ENCODE measurements at regions not wholly inside any gene's neighbourhood (a gene's known extent, or its start where the extent isn't known, plus 50 kb on each side); places are given as distances from the start of the nearest gene placed in this dataset.

GRCh38 chr9:80968611-80969010, 720.7 kb downstream of the TLE1 start:
- POLR2A ChIA-PET, result interaction anchor here (0.6 kb wide), 1 partner anchor 191 kb away, joined by 3 read pairs; no protein-coding TSS in a partner anchor
- no peaks in the 10 kb centered on the region for H3K27me3 Mint-ChIP-seq (ENCODE audit: insufficient read depth, unreplicated experiment)

GRCh38 chr9:80964914-80965313, 724.4 kb downstream of the TLE1 start:
- POLR2A ChIA-PET, result no interaction called here
- no peaks in the 10 kb centered on the region for H3K36me3 Mint-ChIP-seq (ENCODE audit: insufficient read depth, unreplicated experiment)
- CTCF ChIA-PET, result interaction anchor here (0.6 kb wide), 1 partner anchor 88 kb away, joined by 3 read pairs; no protein-coding TSS in a partner anchor
- no peak overlapping the region for H3K4me3 Mint-ChIP-seq (ENCODE audit: unreplicated experiment)
- H3K9me3 Mint-ChIP-seq (ENCODE audit: unreplicated experiment), result peaks cover 6% of the 10 kb centered on the region
- no peak for DNase-seq (ENCODE audit: unreplicated experiment)
- no peak overlapping the region for H3K27ac Mint-ChIP-seq (ENCODE audit: low read depth, unreplicated experiment)
- no peaks in the 10 kb centered on the region for H3K27me3 Mint-ChIP-seq (ENCODE audit: insufficient read depth, unreplicated experiment)
- no peak for TF ChIP-seq CTCF (IDR thresholded peaks at IDR 0.05; ENCODE audit: unreplicated experiment)
- BruUV-seq (replicated peaks), result no TSS peak
- H3K4me1 Mint-ChIP-seq (ENCODE audit: insufficient read depth, unreplicated experiment), result no peaks in the 10 kb centered on the region
- intact Hi-C loops (cut with micrococcal nuclease), result no loop called here

More at GRCh38 chr9:80968611-80969010, 720.7 kb downstream of the TLE1 start:
- Mint-ChIP-seq H3K36me3 (ENCODE audit: insufficient read depth, unreplicated experiment) (no peaks in the 10 kb centered on the region), H3K9me3 (ENCODE audit: unreplicated experiment) (peaks cover 9% of the 10 kb centered on the region), H3K4me1 (ENCODE audit: insufficient read depth, unreplicated experiment) (no peaks in the 10 kb centered on the region), H3K4me3 (ENCODE audit: unreplicated experiment) (no peak overlapping the region), H3K27ac (ENCODE audit: low read depth, unreplicated experiment) (no peak overlapping the region)
- CTCF ChIA-PET, result no interaction called here
- peak; percentile 8 for DNase-seq (ENCODE audit: unreplicated experiment)
- BruUV-seq (replicated peaks), result no TSS peak
- intact Hi-C loops (cut with micrococcal nuclease), result no loop called here
- TF ChIP-seq CTCF (IDR thresholded peaks at IDR 0.05; ENCODE audit: unreplicated experiment), result no peak

- no TSS peak for BruUV-seq (replicated peaks)
- TF ChIP-seq CTCF (IDR thresholded peaks at IDR 0.05; ENCODE audit: unreplicated experiment), result no peak
- H3K36me3 Mint-ChIP-seq (ENCODE audit: insufficient read depth, unreplicated experiment), result no peaks in the 10 kb centered on the region
- DNase-seq (ENCODE audit: unreplicated experiment), result no peak
- H3K4me1 Mint-ChIP-seq (ENCODE audit: insufficient read depth, unreplicated experiment), result no peaks in the 10 kb centered on the region
- ChIA-PET CTCF (no interaction called here), POLR2A (no interaction called here)
- intact Hi-C loops (cut with micrococcal nuclease), result no loop called here
- H3K4me3 Mint-ChIP-seq (ENCODE audit: unreplicated experiment), result no peak overlapping the region
- H3K27me3 Mint-ChIP-seq (ENCODE audit: insufficient read depth, unreplicated experiment), result no peaks in the 10 kb centered on the region
- H3K27ac Mint-ChIP-seq (ENCODE audit: low read depth, unreplicated experiment), result no peak overlapping the region
- H3K9me3 Mint-ChIP-seq (ENCODE audit: unreplicated experiment), result peaks cover 1% of the 10 kb centered on the region
Observed at GRCh38 chr9:80964374-80964773, 725.0 kb downstream of the TLE1 start.

GRCh38 chr9:80957801-80958200, 731.5 kb downstream of the TLE1 start:
- Mint-ChIP-seq H3K27me3 (ENCODE audit: insufficient read depth, unreplicated experiment) (no peaks in the 10 kb centered on the region), H3K27ac (ENCODE audit: low read depth, unreplicated experiment) (no peak overlapping the region), H3K36me3 (ENCODE audit: insufficient read depth, unreplicated experiment) (no peaks in the 10 kb centered on the region), H3K9me3 (ENCODE audit: unreplicated experiment) (no peaks in the 10 kb centered on the region), H3K4me1 (ENCODE audit: insufficient read depth, unreplicated experiment) (no peaks in the 10 kb centered on the region), H3K4me3 (ENCODE audit: unreplicated experiment) (no peak overlapping the region)
- no peak for DNase-seq (ENCODE audit: unreplicated experiment)
- BruUV-seq (replicated peaks), result no TSS peak
- intact Hi-C loops (cut with micrococcal nuclease), result no loop called here
- TF ChIP-seq CTCF (IDR thresholded peaks at IDR 0.05; ENCODE audit: unreplicated experiment), result no peak
- CTCF ChIA-PET, result interaction anchor here (0.6 kb wide), 1 partner anchor 95 kb away, joined by 3 read pairs; no protein-coding TSS in a partner anchor
- POLR2A ChIA-PET, result interaction anchor here (0.6 to 1.0 kb wide), 2 partner anchors 10 to 246 kb away, joined by 3 to 4 read pairs; no protein-coding TSS in a partner anchor

Measured in MCF 10A (cell line).